Skeletal muscle tissue (tissue), 3 donors: ENCODE measurements at regions not wholly inside any gene's neighbourhood (a gene's known extent, or its start where the extent isn't known, plus 50 kb on each side); places are given as distances from the start of the nearest gene placed in this dataset.
"Not testable (repeated sequence)": the region's sequence is repeated elsewhere in the genome, so short reads cannot be mapped to it uniquely, and the experiment has no call there.

Experiments
- H3K27ac ChIP-seq: one replicate; pipeline ENCODE4 v1.7.0; 2013; ENCODE audit warnings: mild to moderate bottlenecking, low read depth, low read length, inconsistent platforms
- H3K27me3 ChIP-seq, 3 donors: one replicate each; pipeline ENCODE4 v1.7.0; 2013; ENCODE audit warnings: low read length in 3 of 3; ENCODE audit not compliant: control insufficient read depth in 3 of 3, insufficient read depth in 3 of 3
- H3K36me3 ChIP-seq, 3 donors: one replicate each; pipeline ENCODE4 v1.7.0; 2013; ENCODE audit warnings: low read length in 3 of 3; ENCODE audit not compliant: control insufficient read depth in 3 of 3, insufficient read depth in 3 of 3
- H3K4me1 ChIP-seq, 3 donors: one replicate each; pipeline ENCODE4 v1.7.0; 2013; ENCODE audit warnings: low read length in 3 of 3, mild to moderate bottlenecking in 3 of 3; ENCODE audit not compliant: control insufficient read depth in 3 of 3, insufficient read depth in 3 of 3
- H3K4me3 ChIP-seq, 3 donors: one replicate each; pipeline ENCODE4 v1.7.0; 2013; ENCODE audit warnings: low read length in 3 of 3
- H3K9ac ChIP-seq, 3 donors: one replicate each; pipeline ENCODE4 v1.7.0; 2013; ENCODE audit warnings: low read length in 3 of 3, mild to moderate bottlenecking in 3 of 3, moderate library complexity in 2 of 3, low read depth in 1 of 3
- H3K9me3 ChIP-seq, 3 donors: one replicate each; pipeline ENCODE4 v1.7.0; 2013; ENCODE audit warnings: low read length in 3 of 3; ENCODE audit not compliant: control insufficient read depth in 3 of 3
- donor health status: Osteomylitis.

DNA sequence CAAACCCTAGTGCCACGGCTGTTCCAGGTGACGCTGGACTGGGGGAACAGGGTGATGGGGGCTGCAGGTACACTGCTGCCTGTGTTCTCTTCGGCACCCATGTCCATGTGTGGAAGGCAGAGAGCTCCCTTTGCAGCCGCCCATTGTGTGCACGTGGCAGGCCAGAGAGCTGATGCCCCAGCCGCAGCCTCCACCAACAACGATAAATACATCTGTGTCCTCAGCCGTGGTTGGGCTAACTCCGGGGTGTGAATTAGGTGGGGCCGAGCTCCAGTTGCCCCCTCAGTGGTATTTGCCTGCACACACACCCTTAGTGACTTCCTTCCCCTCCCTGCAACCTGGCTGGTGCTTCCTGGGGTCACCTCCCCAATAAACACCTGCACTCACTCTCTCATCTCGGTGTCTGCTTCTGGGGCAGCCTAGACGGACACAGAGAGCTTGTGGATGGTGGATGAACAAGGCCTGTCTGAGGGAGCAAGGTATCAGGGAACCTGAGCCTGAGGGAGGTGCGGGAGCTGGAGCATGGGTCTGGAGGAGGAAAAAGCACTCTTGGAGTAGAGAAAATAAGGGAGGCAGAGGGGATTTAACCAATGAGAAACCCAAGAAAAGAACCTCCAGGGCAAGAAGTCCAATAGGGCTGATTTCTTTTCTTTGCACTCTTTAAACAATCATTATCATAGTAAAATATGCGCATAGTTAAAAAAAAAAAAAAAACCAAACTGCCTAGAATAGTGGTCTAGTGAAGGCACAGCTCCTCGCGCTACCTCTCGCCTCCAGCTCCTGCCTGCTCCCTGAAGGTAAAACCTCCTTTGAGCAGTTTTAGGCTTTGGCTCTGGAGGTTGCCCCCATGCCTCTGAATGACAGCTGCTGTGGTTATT is 112.6 kb downstream of the ZNF664 start:
- no peak overlapping the region for H3K9ac ChIP-seq
- no peaks in the 10 kb centered on the region for H3K9me3 ChIP-seq
- H3K27ac ChIP-seq = no peak overlapping the region
- H3K36me3 ChIP-seq = no peaks in the 10 kb centered on the region
- H3K4me1 ChIP-seq = no peaks in the 10 kb centered on the region
- H3K4me3 ChIP-seq = no peak overlapping the region
- peaks cover 0 to 3% (median 0%) of the 10 kb centered on the region in 3 donors for H3K27me3 ChIP-seq

DNA sequence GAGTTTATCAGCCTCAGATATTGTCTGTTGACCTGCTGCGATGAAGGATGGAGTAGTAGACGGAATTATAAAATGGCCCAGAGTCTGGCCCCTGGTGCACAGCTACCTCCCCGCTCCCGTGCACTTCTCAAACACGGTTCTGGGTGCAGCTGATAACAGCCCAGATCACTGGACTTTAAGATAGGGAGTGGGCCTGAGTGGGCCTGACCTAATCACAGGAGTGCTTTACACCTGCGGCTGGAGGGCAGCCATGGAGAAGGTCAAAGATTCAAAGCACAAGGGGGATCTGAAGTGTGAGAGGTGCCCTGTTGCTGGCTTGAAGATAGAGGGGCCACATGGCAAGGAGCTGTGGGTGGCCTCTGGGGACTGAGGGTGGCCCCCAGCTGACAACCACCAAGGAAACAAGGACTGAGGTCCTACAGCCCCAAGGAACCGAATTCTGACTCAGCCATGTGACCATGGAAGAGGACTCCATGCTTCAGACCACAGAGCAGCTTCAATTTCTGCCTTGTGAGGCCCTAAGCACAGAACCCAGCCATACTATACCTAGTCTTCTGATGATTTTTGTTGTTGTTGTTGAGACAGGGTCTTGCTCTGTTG is 113.4 kb downstream of the ZNF664 start:
- Histone ChIP-seq H3K36me3 (no peaks in the 10 kb centered on the region), H3K27me3 (peaks cover 0 to 3% (median 0%) of the 10 kb centered on the region in 3 donors), H3K4me3 (no peak overlapping the region), H3K9me3 (no peaks in the 10 kb centered on the region), H3K27ac (no peak overlapping the region), H3K4me1 (no peaks in the 10 kb centered on the region), H3K9ac (no peak overlapping the region)

DNA sequence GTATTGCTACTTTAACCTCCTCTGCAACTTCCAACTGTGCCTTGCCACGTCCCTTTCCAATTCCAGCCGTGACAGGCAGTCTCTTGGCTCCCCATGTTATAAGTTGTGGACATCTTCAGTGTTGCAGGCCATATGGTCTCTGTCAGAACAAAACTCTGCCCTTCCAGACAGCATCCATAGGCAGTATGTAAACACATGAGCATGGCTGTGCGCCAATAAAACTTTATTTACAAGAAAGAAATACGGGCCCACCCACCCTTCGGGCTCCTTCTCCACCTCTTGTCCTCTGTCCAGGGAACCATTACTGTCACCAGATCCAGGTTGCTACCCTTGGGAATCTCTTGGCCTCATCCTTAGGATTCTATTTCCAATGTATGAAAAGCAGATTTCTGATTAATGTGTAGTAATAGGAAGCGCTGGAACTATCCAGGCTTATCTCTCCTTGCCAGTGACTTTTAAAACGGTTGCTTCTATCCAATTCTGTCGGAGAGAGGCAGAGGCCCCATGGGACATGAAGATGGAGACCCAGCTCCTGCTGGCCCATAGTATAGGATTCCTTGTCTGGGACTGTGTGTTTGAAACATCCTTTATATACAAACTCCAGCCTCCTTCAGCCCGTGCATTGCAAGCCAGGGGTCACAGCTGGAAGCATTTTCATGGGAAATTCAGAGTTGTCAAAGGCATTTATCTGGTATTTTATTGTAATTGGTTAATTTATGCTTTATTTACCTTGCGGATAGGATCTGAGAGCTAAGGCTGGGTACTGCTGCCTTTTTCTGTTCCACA is 114.4 kb downstream of the ZNF664 start:
- H3K9me3 ChIP-seq = no peaks in the 10 kb centered on the region
- no peak overlapping the region for H3K9ac ChIP-seq
- H3K4me3 ChIP-seq = no peak overlapping the region
- H3K4me1 ChIP-seq = no peaks in the 10 kb centered on the region
- H3K36me3 ChIP-seq = no peaks in the 10 kb centered on the region
- no peak overlapping the region for H3K27ac ChIP-seq
- H3K27me3 ChIP-seq = peaks cover 0 to 3% (median 0%) of the 10 kb centered on the region in 3 donors

DNA sequence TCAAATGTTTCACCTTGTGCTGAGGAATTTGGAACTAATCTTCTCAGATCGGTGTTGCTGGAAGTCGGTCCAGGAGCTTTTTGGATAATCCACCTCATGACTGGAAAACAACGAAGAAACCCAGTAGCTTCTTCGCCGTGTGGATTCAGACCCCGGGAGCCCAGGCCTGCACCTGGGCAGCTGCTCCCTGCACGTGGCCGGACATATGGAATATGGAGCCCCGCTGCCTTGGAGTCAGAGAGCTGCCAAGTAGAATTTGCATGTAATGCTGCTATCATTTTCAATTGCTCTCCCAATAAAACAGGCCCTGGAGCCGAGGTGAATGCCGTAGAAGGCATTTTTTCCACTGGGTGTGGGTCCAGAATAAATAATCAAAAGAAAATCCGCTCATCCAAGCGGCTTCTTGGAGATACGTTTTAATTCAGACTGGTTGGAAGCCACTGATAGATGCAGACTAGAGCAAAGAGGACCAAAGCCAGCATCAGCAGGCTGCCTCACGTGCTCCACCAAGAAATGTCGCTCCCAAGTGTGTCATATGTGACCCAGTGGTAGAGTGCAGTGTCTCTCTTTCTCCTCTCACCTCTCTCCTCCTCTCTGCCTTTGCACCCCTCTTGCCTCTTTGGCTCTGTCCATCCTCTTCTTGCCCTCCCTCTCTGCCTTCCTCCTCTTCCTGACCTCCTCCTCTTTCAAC is 115.3 kb downstream of the ZNF664 start:
- H3K4me1 ChIP-seq = no peaks in the 10 kb centered on the region
- H3K9ac ChIP-seq = no peak overlapping the region
- H3K4me3 ChIP-seq = no peak overlapping the region

DNA sequence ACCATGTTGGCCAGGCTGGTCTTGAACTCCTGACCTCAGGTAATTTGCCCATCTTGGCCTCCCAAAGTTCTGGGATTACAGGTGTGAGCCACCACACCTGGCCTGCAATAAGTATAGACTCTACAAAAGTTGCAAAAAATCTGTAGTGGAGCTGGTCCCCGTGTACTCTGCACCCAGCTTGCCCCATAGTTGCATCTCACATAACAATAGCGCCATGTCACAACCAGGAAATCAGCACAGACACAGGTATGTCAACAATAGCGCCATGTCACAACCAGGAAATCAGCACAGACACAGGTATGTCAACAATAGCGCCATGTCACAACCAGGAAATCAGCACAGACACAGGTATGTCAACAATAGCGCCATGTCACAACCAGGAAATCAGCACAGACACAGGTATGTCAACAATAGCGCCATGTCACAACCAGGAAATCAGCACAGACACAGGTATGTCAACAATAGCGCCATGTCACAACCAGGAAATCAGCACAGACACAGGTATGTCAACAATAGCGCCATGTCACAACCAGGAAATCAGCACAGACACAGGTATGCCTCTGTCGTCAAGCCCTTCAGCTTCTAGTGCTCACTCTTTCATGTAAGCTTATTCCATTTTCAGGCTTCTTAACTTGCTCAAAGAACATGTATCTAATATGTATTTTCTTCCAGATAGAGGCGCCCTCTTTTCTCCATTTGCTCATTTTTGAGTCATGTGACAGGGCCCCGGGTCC is 116.3 kb downstream of the ZNF664 start:
- not testable (repeated sequence) for H3K4me1 ChIP-seq, H3K36me3 ChIP-seq, H3K27ac ChIP-seq, H3K9ac ChIP-seq, H3K9me3 ChIP-seq, H3K4me3 ChIP-seq, H3K27me3 ChIP-seq

More for the DNA sequence above, 115.3 kb downstream of the ZNF664 start:
- Histone ChIP-seq H3K36me3 (no peaks in the 10 kb centered on the region), H3K27me3 (peaks cover 0 to 3% (median 0%) of the 10 kb centered on the region in 3 donors), H3K27ac (no peak overlapping the region), H3K9me3 (no peaks in the 10 kb centered on the region)

DNA sequence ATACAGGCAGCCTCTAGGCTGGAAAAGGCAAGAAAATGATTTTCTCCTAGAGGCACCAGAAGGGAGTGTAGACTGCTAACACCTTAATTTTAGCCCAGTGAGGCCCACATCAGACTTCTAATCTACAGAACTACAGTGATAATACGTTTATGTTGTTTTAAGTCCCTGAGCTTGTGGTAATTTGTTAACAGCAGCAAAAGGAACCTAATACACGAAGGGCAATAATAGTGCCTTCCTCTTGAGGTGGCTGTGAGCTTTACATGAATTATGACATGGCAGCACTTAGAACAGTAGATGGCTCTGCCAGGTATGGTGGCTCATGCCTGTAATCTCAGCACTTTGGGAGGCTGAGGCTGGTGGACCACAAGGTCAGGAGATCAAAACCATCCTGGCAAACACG is 118.8 kb downstream of the ZNF664 start:
- Histone ChIP-seq H3K36me3 (no peaks in the 10 kb centered on the region), H3K27me3 (peaks cover 0 to 6% (median 3%) of the 10 kb centered on the region in 3 donors), H3K4me3 (no peak overlapping the region), H3K27ac (no peak overlapping the region), H3K4me1 (peaks cover 0 to 10% (median 8%) of the 10 kb centered on the region in 3 donors), H3K9me3 (no peaks in the 10 kb centered on the region), H3K9ac (no peak overlapping the region)

DNA sequence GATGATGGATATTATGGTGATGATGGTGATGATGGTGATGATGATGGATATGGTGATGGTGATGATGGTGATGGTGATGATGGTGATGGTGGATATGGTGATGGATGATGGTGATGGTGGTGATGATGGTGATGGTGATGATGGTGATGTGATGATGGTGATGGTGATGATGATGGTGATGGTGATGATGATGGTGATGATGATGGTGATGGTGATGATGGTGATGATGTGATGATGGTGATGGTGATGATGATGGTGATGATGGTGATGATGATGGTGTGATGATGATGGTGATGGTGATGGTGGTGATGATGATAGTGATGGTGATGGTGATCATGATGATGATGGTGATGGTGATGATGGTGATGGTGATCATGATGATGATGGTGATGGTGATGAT is 119.5 kb downstream of the ZNF664 start:
- H3K9ac ChIP-seq, H3K27me3 ChIP-seq, H3K4me3 ChIP-seq, H3K27ac ChIP-seq, H3K36me3 ChIP-seq, H3K9me3 ChIP-seq: not testable (repeated sequence)
- H3K4me1 ChIP-seq = peaks cover 1 to 11% (median 8%) of the 10 kb centered on the region in 3 donors

DNA sequence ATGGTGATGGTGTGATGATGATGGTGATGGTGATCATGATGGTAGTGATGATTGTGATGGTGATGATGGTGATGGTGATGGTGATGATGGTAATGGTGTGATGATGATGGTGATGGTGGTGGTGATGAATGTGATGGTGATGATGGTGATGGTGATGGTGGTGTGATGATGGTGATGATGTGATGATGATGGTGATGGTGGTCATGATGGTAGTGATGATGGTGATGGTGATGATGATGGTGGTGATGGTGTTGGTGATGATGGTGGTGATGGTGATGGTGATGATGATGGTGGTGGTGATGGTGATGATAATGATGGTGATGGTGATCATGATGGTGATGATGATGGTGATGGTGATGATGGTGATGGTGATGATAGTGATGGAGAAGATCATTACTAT is 120.3 kb downstream of the ZNF664 start:
- Histone ChIP-seq H3K36me3 (no peaks in the 10 kb centered on the region), H3K4me1 (peaks cover 2 to 18% (median 11%) of the 10 kb centered on the region in 3 donors), H3K27me3 (peaks cover 4 to 13% (median 4%) of the 10 kb centered on the region in 3 donors), H3K9ac (no peak overlapping the region), H3K4me3 (no peak overlapping the region), H3K9me3 (no peaks in the 10 kb centered on the region), H3K27ac (no peak overlapping the region)

DNA sequence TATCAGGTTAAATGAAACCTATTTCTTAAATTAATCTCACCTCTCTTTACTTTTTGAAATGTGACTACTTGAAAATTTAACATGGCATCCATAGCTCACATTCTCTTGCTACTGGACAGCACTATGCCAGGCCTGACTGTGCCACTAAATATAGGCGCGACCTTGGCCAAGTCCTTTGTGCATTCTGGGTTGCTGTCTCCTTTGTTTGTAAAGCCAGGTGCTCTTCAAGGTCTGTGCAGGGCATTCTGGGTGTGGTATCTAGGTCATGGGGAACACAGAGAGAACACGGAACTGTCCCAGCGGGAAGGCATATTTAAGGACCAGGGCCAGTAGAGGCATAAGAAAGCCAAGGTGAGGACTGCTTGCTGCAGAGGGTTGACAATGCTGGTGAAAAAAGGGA is 121.2 kb downstream of the ZNF664 start:
- Histone ChIP-seq H3K27me3 (peaks cover 5 to 19% (median 6%) of the 10 kb centered on the region in 3 donors), H3K27ac (peak overlapping the region; percentile 17), H3K36me3 (no peaks in the 10 kb centered on the region), H3K4me3 (no peak overlapping the region), H3K4me1 (peaks cover 2 to 19% (median 11%) of the 10 kb centered on the region in 3 donors), H3K9ac (peak overlapping the region in 1 of 3 donors; percentile 35), H3K9me3 (no peaks in the 10 kb centered on the region)
